LNCaP clone FGC (cell line): ENCODE measurements at regions not wholly inside any gene's neighbourhood (a gene's known extent, or its start where the extent isn't known, plus 50 kb on each side); places are given as distances from the start of the nearest gene placed in this dataset.
"Not testable (repeated sequence)": the region's sequence is repeated elsewhere in the genome, so short reads cannot be mapped to it uniquely, and the experiment has no call there.

Source experiments
- DNase-seq: peaks from one replicate; pipeline ENCODE4 v3.0.0-alpha.2; 2011; ENCODE audit warnings: low read depth
- H3K4me3 ChIP-seq: 2 replicates; pipeline ENCODE4 v1.5.1; 2011; ENCODE audit warnings: mild to moderate bottlenecking, low read depth, low read length, control low read depth
- CTCF ChIP-seq: IDR thresholded peaks from 2 replicates; pipeline ENCODE4 v1.5.1; 2012; ENCODE audit warnings: mild to moderate bottlenecking; ENCODE audit not compliant: control insufficient read depth, insufficient read depth; ENCODE audit errors: extremely low read depth

- no peak for TF ChIP-seq CTCF
- H3K4me3 ChIP-seq: no peak overlapping the region
- no peak for DNase-seq
These were observed 140.0 kb upstream of the KITLG start for GRCh38 chr12:88720231-88720630.

GRCh38 chr12:88717188-88717587, 136.9 kb upstream of the KITLG start:
- no peak for DNase-seq
- no peak overlapping the region for H3K4me3 ChIP-seq
- TF ChIP-seq CTCF: no peak

GRCh38 chr12:88716240-88716639, 136.0 kb upstream of the KITLG start:
- no peak overlapping the region for H3K4me3 ChIP-seq
- no peak for TF ChIP-seq CTCF
- no peak for DNase-seq

- H3K4me3 ChIP-seq: no peak overlapping the region
- DNase-seq: no peak
- no peak for TF ChIP-seq CTCF
These were observed 135.4 kb upstream of the KITLG start for GRCh38 chr12:88715673-88716072.

- not testable (repeated sequence) for H3K4me3 ChIP-seq, DNase-seq
These were observed 134.1 kb upstream of the KITLG start for GRCh38 chr12:88714263-88714882.

- DNase-seq: no peak
- no peak for TF ChIP-seq CTCF
- no peak overlapping the region for H3K4me3 ChIP-seq
These were observed 127.5 kb upstream of the KITLG start for GRCh38 chr12:88707800-88708199.

- no peak overlapping the region for H3K4me3 ChIP-seq
- TF ChIP-seq CTCF: no peak
- no peak for DNase-seq
These were observed 126.0 kb upstream of the KITLG start for GRCh38 chr12:88706286-88706685.

- no peak for DNase-seq
- H3K4me3 ChIP-seq: no peak overlapping the region
- TF ChIP-seq CTCF: no peak
These were observed 123.5 kb upstream of the KITLG start for GRCh38 chr12:88703790-88704189.
